Keratinocyte (primary cell): ENCODE measurements at regions not wholly inside any gene's neighbourhood (a gene's known extent, or its start where the extent isn't known, plus 50 kb on each side); places are given as distances from the start of the nearest gene placed in this dataset.

Source experiments
- DNase-seq: peaks from one replicate; pipeline ENCODE4 v3.0.0-alpha.2; 2011; ENCODE audit warnings: low read depth, missing footprints, low spot score
- FAIRE-seq: peaks from 2 replicates; lab custom pipeline; 2011; peaks lifted over from hg19 to GRCh38; lab: Jason Lieb, UNC
- H2AFZ ChIP-seq: 2 replicates; pipeline ENCODE4 v1.6.0; 2012; ENCODE audit warnings: low read length, control low read depth, inconsistent platforms; ENCODE audit not compliant: control insufficient read depth
- H3K27ac ChIP-seq: 2 replicates; pipeline ENCODE4 v1.5.1; 2011; ENCODE audit warnings: low read length; ENCODE audit not compliant: control insufficient read depth, insufficient read depth
- H3K27me3 ChIP-seq: 3 replicates; pipeline ENCODE4 v1.6.0; 2011; ENCODE audit warnings: low read length; ENCODE audit not compliant: control insufficient read depth, insufficient read depth; ENCODE audit errors: extremely low read depth
- H3K36me3 ChIP-seq, 2 experiments: 2 replicates in 1 of 2; 3 replicates in 1 of 2; pipeline ENCODE4 v1.5.1; 2011; ENCODE audit warnings: low read length in 2 of 2, mild to moderate bottlenecking in 1 of 2; ENCODE audit not compliant: control insufficient read depth in 2 of 2, insufficient read depth in 2 of 2; ENCODE audit errors: extremely low read depth in 1 of 2
- H3K4me1 ChIP-seq: 3 replicates; pipeline ENCODE4 v1.5.1; 2011; ENCODE audit warnings: low read length; ENCODE audit not compliant: control insufficient read depth, insufficient read depth; ENCODE audit errors: extremely low read depth
- H3K4me2 ChIP-seq: 3 replicates; pipeline ENCODE4 v1.6.0; 2011; ENCODE audit warnings: low read depth, low read length; ENCODE audit not compliant: control insufficient read depth, insufficient read depth; ENCODE audit errors: extremely low read depth
- H3K4me3 ChIP-seq, 3 experiments: fragments of 200-600 bp in 1 of 3; sonication (generic) in 1 of 3; 2 replicates in 2 of 3; 3 replicates in 1 of 3; pipeline ENCODE4 v1.5.1; 2011 to 2016; ENCODE audit warnings: low read length in 3 of 3, mild to moderate bottlenecking in 3 of 3, control low read depth in 2 of 3, inconsistent platforms in 1 of 3, low read depth in 1 of 3, mixed read lengths in 1 of 3, mixed run types in 1 of 3, moderate library complexity in 1 of 3; ENCODE audit not compliant: control insufficient read depth in 2 of 3, insufficient read depth in 2 of 3; ENCODE audit errors: extremely low read depth in 1 of 3
- H3K79me2 ChIP-seq: 2 replicates; pipeline ENCODE4 v1.6.0; 2012; ENCODE audit warnings: low read length; ENCODE audit not compliant: control insufficient read depth, insufficient read depth
- H3K9ac ChIP-seq: 3 replicates; pipeline ENCODE4 v1.6.0; 2011; ENCODE audit warnings: low read length; ENCODE audit not compliant: control insufficient read depth, insufficient read depth; ENCODE audit errors: extremely low read depth
- H3K9me1 ChIP-seq: 3 replicates; pipeline ENCODE4 v1.6.0; 2011; ENCODE audit warnings: low read length; ENCODE audit not compliant: control insufficient read depth, insufficient read depth; ENCODE audit errors: extremely low read depth
- H3K9me3 ChIP-seq: 2 replicates; pipeline ENCODE4 v1.5.1; 2012; ENCODE audit warnings: low read depth, low read length; ENCODE audit not compliant: control insufficient read depth
- H4K20me1 ChIP-seq: 3 replicates; pipeline ENCODE4 v1.6.0; 2011; ENCODE audit warnings: low read length; ENCODE audit not compliant: control insufficient read depth, insufficient read depth; ENCODE audit errors: extremely low read depth
- EZH2 ChIP-seq: IDR thresholded peaks from one replicate; pipeline ENCODE4 v1.6.1; 2012; ENCODE audit warnings: inconsistent platforms, mild to moderate bottlenecking, low read length, moderate library complexity
- dilution Hi-C: fragments of 300-500 bp; cut with MboI; formaldehyde crosslinking; loops from one replicate; pipeline ENCODE4 v1.7.0; 2020; ENCODE audit warnings: low sequenced_read_pairs; ENCODE audit not compliant: extremely low pct_ligation_motif_present
- TF ChIP-seq, protein P1 (sequence below), 3 experiments: IDR thresholded peaks in 1 of 3; conservative IDR thresholded peaks in 1 of 3; optimal IDR thresholded peaks in 1 of 3; 2 replicates in 2 of 3; 3 replicates in 1 of 3; pipeline versions ENCODE3 to v1.5.1; 2011; ENCODE audit warnings: low read length in 3 of 3, mild to moderate bottlenecking in 3 of 3, moderate library complexity in 2 of 3, control low read depth in 1 of 3, inconsistent platforms in 1 of 3; ENCODE audit not compliant: insufficient read depth in 2 of 3; ENCODE audit errors: extremely low read depth in 1 of 3

DNA sequence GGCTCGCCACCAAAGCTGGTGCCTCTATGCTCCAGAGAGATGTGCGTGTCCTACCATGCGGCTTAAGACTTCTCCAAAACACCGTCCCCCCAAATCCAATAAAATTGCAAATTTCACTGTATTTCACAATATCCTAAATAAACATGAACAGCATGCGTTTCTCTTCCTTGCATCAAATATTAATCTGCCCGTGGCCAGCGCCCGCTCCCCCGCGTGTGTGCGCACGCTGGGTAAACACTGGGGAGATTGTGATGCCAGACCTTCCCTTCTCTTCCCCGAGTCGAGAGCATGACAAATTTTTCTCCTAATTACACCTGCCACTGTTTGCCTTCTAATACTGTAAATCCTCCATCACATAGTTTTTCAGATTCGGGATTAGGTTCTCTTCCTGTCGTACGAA is 148.1 kb downstream of the MRM1 start:
- FAIRE-seq (no peak), DNase-seq (no peak)
- H3K4me2 ChIP-seq: no peak overlapping the region
- peaks cover 39% of the 10 kb centered on the region for H3K27me3 ChIP-seq
- H3K9me3 ChIP-seq: no peaks in the 10 kb centered on the region
- H3K27ac ChIP-seq: no peak overlapping the region
- no peaks in the 10 kb centered on the region for H3K36me3 ChIP-seq
- no peak overlapping the region for H2AFZ ChIP-seq
- TF ChIP-seq EZH2: no peak
- TF ChIP-seq, protein P1, sequence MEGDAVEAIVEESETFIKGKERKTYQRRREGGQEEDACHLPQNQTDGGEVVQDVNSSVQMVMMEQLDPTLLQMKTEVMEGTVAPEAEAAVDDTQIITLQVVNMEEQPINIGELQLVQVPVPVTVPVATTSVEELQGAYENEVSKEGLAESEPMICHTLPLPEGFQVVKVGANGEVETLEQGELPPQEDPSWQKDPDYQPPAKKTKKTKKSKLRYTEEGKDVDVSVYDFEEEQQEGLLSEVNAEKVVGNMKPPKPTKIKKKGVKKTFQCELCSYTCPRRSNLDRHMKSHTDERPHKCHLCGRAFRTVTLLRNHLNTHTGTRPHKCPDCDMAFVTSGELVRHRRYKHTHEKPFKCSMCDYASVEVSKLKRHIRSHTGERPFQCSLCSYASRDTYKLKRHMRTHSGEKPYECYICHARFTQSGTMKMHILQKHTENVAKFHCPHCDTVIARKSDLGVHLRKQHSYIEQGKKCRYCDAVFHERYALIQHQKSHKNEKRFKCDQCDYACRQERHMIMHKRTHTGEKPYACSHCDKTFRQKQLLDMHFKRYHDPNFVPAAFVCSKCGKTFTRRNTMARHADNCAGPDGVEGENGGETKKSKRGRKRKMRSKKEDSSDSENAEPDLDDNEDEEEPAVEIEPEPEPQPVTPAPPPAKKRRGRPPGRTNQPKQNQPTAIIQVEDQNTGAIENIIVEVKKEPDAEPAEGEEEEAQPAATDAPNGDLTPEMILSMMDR (optimal IDR thresholded peaks at IDR 0.05 in 1 of 3, IDR thresholded peaks at IDR 0.05 in 1 of 3, conservative IDR thresholded peaks at IDR 0.05 in 1 of 3; ENCODE audit: extremely low read depth in 1 of 3, insufficient read depth in 2 of 3, low read length in 3 of 3): no peak
- no peak overlapping the region for H3K9ac ChIP-seq
- H3K4me1 ChIP-seq: no peaks in the 10 kb centered on the region
- H3K9me1 ChIP-seq: no peaks in the 10 kb centered on the region
- no peaks in the 10 kb centered on the region for H4K20me1 ChIP-seq
- H3K4me3 ChIP-seq: no peak overlapping the region
- dilution Hi-C loops: no loop called here
- no peaks in the 10 kb centered on the region for H3K79me2 ChIP-seq

DNA sequence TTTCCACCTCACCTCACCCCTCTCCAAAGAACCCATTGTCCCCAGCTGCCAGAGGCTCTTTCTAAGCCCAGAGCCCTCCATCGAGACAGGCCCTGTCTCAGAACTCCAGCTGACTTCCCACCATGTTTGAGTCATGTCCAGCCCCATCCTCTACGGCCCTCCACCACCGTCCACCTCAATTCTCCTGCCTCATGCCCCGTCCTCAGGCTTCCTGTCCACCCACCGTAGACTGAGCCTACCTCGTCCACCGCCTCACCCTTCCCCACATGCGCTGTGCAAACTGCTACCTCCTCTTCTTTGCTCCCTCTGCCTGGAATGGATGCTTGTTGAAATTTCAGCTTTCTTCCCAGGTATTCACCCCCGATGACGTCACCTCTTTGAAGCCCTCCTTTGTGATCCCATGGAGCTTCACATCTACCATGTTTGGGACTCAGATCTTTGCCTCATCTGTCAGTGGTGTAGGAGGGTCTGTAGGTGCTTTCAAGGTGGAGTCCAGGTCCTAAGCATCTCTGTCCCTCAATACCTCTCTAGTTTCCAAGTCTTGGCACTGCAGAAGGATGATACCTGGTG is 149.0 kb downstream of the MRM1 start:
- FAIRE-seq (no peak), DNase-seq (no peak)
- Histone ChIP-seq H3K27me3 (peaks cover 39% of the 10 kb centered on the region), H3K27ac (no peak overlapping the region), H3K4me1 (no peaks in the 10 kb centered on the region), H3K36me3 (no peaks in the 10 kb centered on the region), H2AFZ (no peak overlapping the region), H4K20me1 (no peaks in the 10 kb centered on the region), H3K79me2 (no peaks in the 10 kb centered on the region), H3K9ac (no peak overlapping the region), H3K9me3 (no peaks in the 10 kb centered on the region), H3K4me3 (no peak overlapping the region), H3K9me1 (no peaks in the 10 kb centered on the region), H3K4me2 (no peak overlapping the region)
- dilution Hi-C loops: no loop called here
- TF ChIP-seq EZH2: no peak
- TF ChIP-seq, protein P1 (optimal IDR thresholded peaks at IDR 0.05 in 1 of 3, IDR thresholded peaks at IDR 0.05 in 1 of 3, conservative IDR thresholded peaks at IDR 0.05 in 1 of 3; ENCODE audit: extremely low read depth in 1 of 3, insufficient read depth in 2 of 3, low read length in 3 of 3): no peak
